Mesothelial cell of epicardium (in vitro differentiated cells): ENCODE measurements at regions not wholly inside any gene's neighbourhood (a gene's known extent, or its start where the extent isn't known, plus 50 kb on each side); places are given as distances from the start of the nearest gene placed in this dataset.

Source experiments
- DNase-seq, 2 experiments: peaks; one replicate each; pipeline ENCODE4 v3.0.0; 2021; ENCODE audit warnings: low spot score in 2 of 2; ENCODE audit not compliant: unreplicated experiment in 2 of 2
- H3K27ac Mint-ChIP-seq: 2 replicates; pipeline ENCODE4 v1.8.0; 2021; ENCODE audit warnings: mixed read lengths
- H3K27me3 Mint-ChIP-seq: 2 replicates; pipeline ENCODE4 v1.8.0; 2021; ENCODE audit warnings: low read depth, mixed read lengths
- H3K36me3 Mint-ChIP-seq: 2 replicates; pipeline ENCODE4 v1.8.0; 2021; ENCODE audit warnings: mixed read lengths
- H3K4me1 Mint-ChIP-seq: 2 replicates; pipeline ENCODE4 v1.8.0; 2021; ENCODE audit warnings: mixed read lengths
- H3K4me3 Mint-ChIP-seq: 2 replicates; pipeline ENCODE4 v1.8.0; 2021; ENCODE audit warnings: mild to moderate bottlenecking, moderate library complexity, mixed read lengths
- H3K9me3 Mint-ChIP-seq: 2 replicates; pipeline ENCODE4 v1.8.0; 2021; ENCODE audit warnings: mixed read lengths
- CTCF ChIP-seq: fragments of 200-600 bp; sonication (generic); IDR thresholded peaks from one replicate; pipeline ENCODE4 v1.5.0; 2021; ENCODE audit warnings: antibody characterized with exemption; ENCODE audit not compliant: unreplicated experiment

- H3K4me1 Mint-ChIP-seq = peaks cover 19% of the 10 kb centered on the region
- no peak for TF ChIP-seq CTCF
- peaks cover 3% of the 10 kb centered on the region for H3K36me3 Mint-ChIP-seq
- H3K9me3 Mint-ChIP-seq = peaks cover 25% of the 10 kb centered on the region
- no peak overlapping the region for H3K4me3 Mint-ChIP-seq
- no peaks in the 10 kb centered on the region for H3K27me3 Mint-ChIP-seq
- no peak for DNase-seq
- no peak overlapping the region for H3K27ac Mint-ChIP-seq
Measured at GRCh38 chr15:94829887-94830884, 598.8 kb downstream of the MCTP2 start.

- no peak for TF ChIP-seq CTCF
- DNase-seq = no peak
- no peaks in the 10 kb centered on the region for H3K27me3 Mint-ChIP-seq
- H3K36me3 Mint-ChIP-seq = peaks cover 3% of the 10 kb centered on the region
- H3K9me3 Mint-ChIP-seq = peaks cover 11% of the 10 kb centered on the region
- peaks cover 33% of the 10 kb centered on the region for H3K4me1 Mint-ChIP-seq
- H3K4me3 Mint-ChIP-seq = no peak overlapping the region
- H3K27ac Mint-ChIP-seq = peak overlapping the region; percentile 78
Measured at GRCh38 chr15:94834000-94834399, 602.6 kb downstream of the MCTP2 start.

- no peak for TF ChIP-seq CTCF
- Mint-ChIP-seq H3K4me3 (no peak overlapping the region), H3K9me3 (peaks cover 11% of the 10 kb centered on the region), H3K27ac (peak overlapping the region; percentile 78), H3K36me3 (peaks cover 3% of the 10 kb centered on the region), H3K4me1 (peaks cover 37% of the 10 kb centered on the region), H3K27me3 (no peaks in the 10 kb centered on the region)
- DNase-seq = no peak
Measured at GRCh38 chr15:94834494-94834893, 603.1 kb downstream of the MCTP2 start.

- no peak for DNase-seq
- Mint-ChIP-seq H3K27ac (peak overlapping the region; percentile 23), H3K27me3 (no peaks in the 10 kb centered on the region), H3K9me3 (peaks cover 13% of the 10 kb centered on the region), H3K36me3 (peaks cover 12% of the 10 kb centered on the region), H3K4me1 (peaks cover 40% of the 10 kb centered on the region), H3K4me3 (no peak overlapping the region)
- TF ChIP-seq CTCF = no peak
Measured at GRCh38 chr15:94838281-94838680, 606.9 kb downstream of the MCTP2 start.

GRCh38 chr15:94840794-94841783, 609.7 kb downstream of the MCTP2 start:
- Mint-ChIP-seq H3K27me3 (no peaks in the 10 kb centered on the region), H3K4me1 (peaks cover 41% of the 10 kb centered on the region), H3K9me3 (peaks cover 13% of the 10 kb centered on the region), H3K4me3 (no peak overlapping the region), H3K36me3 (peaks cover 12% of the 10 kb centered on the region), H3K27ac (no peak overlapping the region)
- DNase-seq = no peak
- no peak for TF ChIP-seq CTCF
